ENCODE measurements at regions not wholly inside any gene's neighbourhood (a gene's known extent, or its start where the extent isn't known, plus 50 kb on each side); places are given as distances from the start of the nearest gene placed in this dataset. TPM values are rescaled to one million over a fixed set of nuclear protein-coding genes. Genes with fewer than 3 reads are reported as not detected.

Small RNAs in the stretch of these regions (microRNA-seq; reads per million reads assigned to microRNA genes)
- not detected for gene AL603908.1 (ENCODE audit: insufficient read depth, insufficient read length)
- gene MTND3P20 (ENCODE audit: insufficient read depth, insufficient read length), result not detected
- not detected for gene MTND4LP20 (ENCODE audit: insufficient read depth, insufficient read length)
- not detected for gene RNA5SP225 (ENCODE audit: insufficient read depth, insufficient read length)
- gene RNU6-896P (ENCODE audit: insufficient read depth, insufficient read length), result not detected

Small RNAs in the stretch of these regions (small RNA-seq; reads per million reads assigned to genes)
- 0 reads per million in 5 experiments for gene AL603908.1
- gene MTND3P20, result 0 reads per million in 5 experiments
- 0 reads per million in 5 experiments for gene MTND4LP20
- 0 to 0.31 (median 0) reads per million in 5 experiments for gene RNA5SP225
- gene RNU6-896P, result 0 reads per million in 5 experiments
